AG08396 (cell line): ENCODE measurements at regions not wholly inside any gene's neighbourhood (a gene's known extent, or its start where the extent isn't known, plus 50 kb on each side); places are given as distances from the start of the nearest gene placed in this dataset.
A peak's percentile ranks its signal among the peaks of the same experiment; 100 is the strongest.

Experiments
- DNase-seq: peaks from one replicate; pipeline ENCODE4 v3.0.0; 2012; ENCODE audit warnings: low spot score, mixed read lengths

- peak; percentile 52 for DNase-seq
Observed at GRCh38 chr15:101124731-101125451, 127.0 kb downstream of the CHSY1 start.

GRCh38 chr15:101123222-101123910 is 128.5 kb downstream of the CHSY1 start:
- no peak for DNase-seq

GRCh38 chr15:101122806-101123205 is 129.0 kb downstream of the CHSY1 start:
- no peak for DNase-seq

GRCh38 chr15:101122266-101122665 is 129.6 kb downstream of the CHSY1 start:
- DNase-seq, result no peak

- DNase-seq, result peak; percentile 77
Observed at GRCh38 chr15:101121511-101122090, 130.2 kb downstream of the CHSY1 start.

GRCh38 chr15:101120987-101121386 is 130.9 kb downstream of the CHSY1 start:
- DNase-seq, result no peak

GRCh38 chr15:101120473-101120872 is 131.4 kb downstream of the CHSY1 start:
- DNase-seq, result no peak
